GM19035 (cell line): ENCODE measurements at regions not wholly inside any gene's neighbourhood (a gene's known extent, or its start where the extent isn't known, plus 50 kb on each side); places are given as distances from the start of the nearest gene placed in this dataset.

Source experiments
- ATAC-seq: cut with Tn5 transposase; IDR thresholded peaks from one replicate; pipeline ENCODE4 v1.9.1; 2021; ENCODE audit not compliant: unreplicated experiment

DNA sequence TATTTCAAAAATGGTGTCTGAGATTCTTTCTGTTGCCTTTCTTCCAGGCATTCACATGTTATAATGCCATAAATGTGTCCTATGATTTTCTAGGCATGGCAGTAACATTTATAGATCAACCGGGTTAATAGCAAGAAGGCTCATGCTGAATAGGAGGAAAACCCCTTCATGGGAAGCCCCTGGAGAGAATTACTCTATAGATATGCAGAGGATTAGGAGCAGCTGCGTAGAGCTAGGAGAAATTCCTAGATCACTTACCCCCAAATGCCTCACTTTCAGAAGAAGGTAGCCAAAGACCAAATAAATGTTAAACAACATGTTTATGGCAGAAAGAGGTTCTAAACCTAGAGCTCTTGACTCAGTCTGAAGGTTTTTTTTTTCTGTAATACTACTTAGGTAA, 153.4 kb upstream of the CTNNA2 start:
- ATAC-seq = no peak

DNA sequence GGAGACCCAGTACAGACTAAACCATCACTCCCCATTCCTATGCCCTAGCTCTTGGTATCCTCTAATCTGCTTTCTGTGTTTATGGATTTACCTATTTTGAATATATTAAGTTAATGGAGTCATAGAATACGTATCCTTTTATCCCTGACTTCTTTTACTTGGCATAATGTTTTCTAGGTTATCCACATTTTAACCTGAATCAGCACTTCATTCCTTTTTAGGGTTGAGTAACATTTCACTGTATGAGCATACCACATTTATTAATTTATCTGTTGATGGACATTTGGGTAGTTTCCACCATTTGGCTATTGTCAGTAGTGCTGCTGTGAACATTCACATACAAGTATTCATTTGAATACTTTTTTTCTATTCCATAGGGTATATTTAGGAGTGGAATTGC, 157.3 kb upstream of the CTNNA2 start:
- no peak for ATAC-seq

DNA sequence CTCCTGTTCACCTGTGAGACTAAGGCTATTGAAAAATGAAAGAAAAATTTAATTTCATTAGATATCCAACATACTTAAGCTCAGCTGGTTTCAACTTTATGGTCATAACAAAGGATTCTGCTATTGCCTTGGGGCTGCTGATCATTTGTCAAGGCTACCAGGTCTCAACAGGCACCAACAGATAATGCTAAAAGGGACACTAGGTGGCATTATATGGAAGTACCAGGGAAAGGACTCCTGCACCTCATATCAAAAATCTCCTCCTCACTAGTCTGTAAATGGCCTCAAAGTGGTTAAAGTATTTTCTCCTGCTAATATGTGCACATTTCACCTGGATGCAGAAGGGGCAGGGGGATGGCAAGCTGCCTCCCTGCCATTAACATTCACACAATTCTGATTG, 167.9 kb upstream of the REG3A start:
- no peak for ATAC-seq

DNA sequence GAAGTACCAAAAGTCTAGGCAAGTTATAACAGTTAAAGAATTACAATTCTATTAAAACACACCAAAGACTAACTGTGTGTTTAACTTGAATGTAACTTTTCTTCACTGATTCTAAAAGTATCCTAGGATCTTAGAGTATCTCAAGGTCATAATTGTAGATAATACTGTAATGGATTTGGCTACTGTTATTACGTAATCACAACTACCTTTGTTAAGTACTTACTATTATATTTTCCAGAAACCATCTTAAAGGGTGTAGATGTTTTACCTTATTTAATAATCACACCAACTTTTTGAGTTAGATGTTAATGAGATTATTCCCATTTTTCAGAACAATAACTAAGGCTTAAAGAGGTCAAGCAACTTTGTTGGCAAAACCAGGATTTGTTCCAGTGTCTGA, 161.3 kb upstream of the REG3A start:
- ATAC-seq = no peak

DNA sequence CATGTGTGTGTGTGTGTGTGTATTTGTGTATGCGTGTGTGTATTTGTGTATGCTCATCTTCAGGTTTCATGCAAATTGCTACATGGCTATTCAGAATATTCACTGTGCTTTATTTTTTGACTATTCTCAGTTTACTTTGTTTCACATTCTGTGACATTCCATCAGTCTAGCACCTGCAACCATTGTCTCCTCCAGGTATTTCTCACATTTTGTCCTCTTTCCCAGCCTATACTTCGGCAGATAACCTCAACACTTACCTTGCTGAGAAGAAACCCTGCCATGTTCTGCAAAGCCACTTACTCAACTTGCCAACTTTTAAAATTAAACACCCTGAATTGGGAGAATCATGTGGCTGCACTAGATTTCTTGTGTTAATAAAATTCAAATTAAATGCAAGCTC, 135.4 kb upstream of the REG3A start:
- ATAC-seq = no peak

DNA sequence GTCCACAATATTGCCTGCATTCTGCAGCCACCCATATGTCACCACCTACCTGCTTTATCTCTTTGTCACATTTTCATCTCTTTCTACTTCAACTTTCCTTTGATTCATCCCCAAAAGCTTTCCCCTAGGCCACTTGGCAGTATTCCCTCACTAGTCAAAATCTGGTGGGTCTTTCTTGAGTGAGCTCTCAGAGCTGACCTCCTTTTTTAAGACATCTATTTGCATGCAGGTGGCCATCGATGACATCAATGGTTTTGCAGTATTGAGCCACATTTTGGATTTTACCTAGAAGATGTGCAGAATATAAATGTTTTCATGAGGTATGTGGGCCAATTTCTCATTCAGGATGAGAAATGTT, 133.4 kb upstream of the REG3A start:
- no peak for ATAC-seq

DNA sequence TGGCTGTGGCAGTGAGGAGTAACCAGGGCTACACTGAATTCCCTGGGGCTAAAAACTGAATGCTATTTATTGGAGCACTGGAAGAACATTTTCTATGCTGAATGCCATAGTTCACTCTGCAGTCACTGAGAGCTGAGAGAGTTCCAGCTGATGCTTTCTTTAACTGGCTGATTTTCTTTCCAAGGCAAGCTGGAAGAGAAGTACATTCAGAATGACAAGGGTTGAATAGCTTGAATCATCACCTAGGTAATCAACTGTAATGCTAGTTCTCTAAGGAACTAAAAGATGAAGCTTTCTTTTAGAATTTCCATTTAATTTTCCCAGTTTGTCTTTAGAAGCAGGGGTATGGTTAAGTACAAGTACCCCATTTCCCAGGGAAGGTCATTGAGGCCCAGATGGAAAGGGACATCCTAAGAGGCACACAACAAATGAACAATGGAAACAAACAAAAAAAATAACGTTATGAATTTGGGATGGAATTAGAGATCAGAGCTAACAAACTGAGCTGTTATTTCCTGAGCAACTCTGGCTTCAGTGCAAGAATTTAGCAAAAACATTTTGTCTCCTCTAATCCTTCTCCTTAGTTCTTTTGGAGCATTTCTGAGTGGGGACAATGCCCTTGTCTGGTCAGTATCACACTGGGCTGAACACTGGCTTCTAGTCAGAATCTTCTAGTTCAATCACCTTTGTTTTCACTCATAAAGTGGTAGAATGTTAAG, 132.8 kb upstream of the REG3A start:
- no peak for ATAC-seq

DNA sequence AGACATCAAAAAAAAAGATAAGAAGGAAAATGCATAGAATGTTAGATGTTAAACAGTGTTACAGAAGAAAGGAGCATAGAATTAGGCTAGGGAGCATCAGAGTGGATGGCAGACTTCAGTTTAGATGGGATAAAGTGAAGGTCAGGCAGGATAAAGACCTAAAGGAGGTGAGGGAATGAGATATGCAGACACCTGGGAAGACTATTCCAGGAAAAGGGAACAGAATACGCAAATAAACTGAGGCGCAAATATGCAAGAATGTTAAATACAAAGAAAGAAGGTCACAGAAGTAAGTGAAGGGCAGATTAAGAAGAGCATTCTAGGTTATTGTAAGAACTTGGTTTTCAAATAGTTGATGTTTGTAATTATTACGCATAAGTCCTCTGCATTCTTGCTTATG, 116.3 kb upstream of the REG3A start:
- no peak for ATAC-seq

DNA sequence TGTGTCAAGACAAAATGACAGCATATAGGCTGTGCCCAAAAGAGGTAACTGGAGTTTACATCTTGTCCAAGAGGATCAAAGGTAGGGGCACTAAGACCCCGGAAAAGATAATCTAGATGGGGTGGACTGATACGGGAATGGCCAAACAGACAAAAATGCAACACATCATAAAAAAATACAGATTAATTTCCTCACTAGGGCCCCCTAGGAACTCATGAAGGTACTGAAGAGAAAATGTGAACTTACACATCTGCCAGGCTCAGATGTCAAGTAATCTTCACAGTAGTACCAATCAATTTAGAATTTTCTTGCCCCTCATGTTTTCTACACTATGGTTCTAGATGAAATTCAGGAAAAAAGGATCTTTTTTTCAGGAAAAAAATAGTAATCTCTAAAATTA, 115.6 kb upstream of the REG3A start:
- no peak for ATAC-seq

DNA sequence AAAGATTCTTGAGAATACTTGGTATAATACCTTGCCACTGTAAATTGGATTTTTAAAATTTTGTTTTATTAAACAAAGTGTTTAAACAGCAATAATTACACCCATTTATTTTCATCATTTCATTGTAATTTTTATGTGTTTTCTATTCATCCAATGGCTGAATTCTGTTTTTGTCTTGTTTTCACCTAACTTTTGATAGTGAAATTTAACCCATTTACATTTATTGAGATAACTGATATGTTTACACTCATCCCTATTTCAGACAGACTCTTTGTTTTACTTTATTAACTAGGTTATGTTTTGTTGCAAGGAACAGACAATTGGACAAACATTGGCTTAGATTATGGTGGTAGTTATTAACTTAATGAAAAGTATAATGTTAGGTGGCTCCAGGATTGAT, 113.1 kb upstream of the REG3A start:
- no peak for ATAC-seq

DNA sequence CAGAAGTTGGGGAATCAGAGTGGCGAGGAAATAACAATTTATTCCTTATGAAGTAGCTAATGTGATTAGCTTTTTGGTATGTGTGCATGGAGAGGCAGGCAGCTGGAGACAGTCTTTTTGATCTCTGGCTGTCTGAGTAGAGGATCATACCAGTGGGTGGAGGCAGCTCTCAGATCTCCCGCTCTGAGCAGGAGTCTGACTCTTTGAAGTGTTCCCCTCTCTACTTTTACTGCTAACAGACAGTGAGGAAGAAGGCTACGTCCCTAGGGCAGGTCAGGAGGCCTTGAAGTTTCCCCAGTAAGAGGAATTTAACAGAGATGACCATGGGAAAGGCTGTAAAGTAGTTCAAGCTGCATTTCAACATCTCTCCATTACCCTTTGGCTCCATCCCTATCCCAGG, 111.9 kb upstream of the REG3A start:
- ATAC-seq = no peak

DNA sequence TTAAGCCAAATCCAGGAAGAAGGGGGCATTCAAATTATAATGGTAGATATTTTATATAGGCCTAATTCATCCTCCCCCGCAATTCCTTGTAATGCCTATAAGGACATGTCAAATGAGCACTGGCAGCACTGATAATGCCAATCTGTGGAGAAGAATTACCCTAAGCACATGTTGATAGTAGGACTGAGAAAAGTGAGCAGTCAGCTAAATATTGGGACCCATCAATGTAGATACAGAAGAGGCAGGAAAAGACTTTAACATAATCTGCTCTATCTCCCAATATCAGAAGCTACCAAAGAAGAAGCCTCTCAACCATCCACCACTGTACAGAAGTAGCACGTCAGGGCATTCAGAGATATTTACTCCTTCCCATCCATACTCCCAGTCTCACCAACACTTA, 101.3 kb upstream of the REG3A start:
- no peak for ATAC-seq

DNA sequence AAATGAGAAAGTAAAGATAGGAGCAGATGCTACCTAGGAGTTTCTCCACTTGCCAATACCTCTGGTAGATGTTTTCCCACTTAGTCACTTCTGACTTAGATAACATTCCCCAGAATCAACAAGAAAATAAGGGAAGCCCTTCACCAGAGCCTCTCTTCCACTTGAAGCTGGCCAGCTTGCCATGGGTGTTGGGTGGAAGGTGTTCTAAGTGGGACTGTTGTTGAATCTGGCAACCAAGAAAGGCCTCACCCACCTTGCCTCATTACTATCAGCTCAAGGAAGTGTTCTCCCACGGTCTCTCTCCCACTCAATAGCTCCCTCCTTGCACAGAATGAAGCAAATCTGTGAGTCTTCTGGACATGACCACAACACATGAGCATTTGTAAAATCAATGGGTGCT, 100.4 kb upstream of the REG3A start:
- no peak for ATAC-seq

DNA sequence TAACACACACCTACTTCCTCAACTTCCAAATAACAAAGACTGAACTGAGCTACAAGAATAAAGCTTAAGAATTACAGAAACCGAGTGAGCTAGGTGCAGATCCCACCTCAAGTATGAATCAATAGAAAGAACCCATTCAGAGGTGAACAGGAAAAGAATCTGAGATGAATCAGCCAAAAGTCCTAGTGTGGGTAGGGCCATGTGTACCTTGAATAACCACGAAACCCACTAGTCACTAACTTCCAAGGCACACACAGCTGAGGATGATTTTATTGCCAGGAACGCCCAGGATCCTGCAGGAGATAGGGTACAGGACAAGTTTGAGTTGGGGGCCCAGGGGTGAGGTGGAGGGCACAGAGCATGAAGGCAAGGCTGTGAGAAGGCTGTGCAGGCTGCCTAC, 99.7 kb upstream of the REG3A start:
- no peak for ATAC-seq

DNA sequence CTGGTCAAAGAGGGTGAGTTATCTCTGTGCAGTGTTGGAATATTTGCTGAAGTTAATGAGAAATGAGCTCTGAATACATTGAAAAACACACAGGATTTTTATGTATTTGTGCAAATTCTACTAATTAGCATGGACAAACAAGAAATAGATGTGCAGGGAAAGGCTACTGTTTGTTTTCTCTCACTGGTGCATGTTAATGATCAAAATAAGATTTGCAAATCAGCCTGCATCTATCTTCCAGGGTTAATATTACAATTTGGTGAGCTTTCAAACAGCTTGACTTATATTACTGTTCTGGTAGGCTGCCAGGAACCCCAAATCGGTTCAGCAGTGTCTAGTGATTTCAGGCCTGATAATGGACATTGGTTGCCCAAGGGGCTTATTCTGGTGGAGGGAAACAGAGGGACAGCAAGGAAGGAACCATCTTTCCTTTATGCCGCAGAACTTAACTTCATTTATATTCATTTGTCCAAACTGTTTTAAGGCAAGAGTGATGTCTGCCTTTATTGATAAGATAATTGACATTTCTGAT, 93.8 kb upstream of the REG3A start:
- ATAC-seq = no peak

DNA sequence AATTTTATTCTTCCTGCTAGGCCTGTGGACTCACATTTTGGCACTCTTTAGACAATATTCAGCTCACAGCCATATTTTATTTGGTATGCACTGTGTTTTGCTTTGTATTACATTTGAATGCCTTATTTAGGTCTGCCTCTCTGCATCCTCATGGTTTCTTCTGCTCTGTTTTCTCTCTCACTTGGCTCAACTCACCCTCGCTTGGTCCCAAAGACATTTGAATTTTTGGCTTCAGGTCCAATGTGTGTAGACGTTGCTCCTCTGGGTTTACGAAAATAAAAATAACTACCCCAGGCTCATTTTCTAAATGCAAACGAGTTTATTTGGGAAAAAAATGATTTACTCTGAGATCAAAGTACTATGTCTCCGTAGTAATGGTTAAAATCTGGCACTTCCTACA, 91.1 kb upstream of the REG3A start:
- ATAC-seq = no peak

DNA sequence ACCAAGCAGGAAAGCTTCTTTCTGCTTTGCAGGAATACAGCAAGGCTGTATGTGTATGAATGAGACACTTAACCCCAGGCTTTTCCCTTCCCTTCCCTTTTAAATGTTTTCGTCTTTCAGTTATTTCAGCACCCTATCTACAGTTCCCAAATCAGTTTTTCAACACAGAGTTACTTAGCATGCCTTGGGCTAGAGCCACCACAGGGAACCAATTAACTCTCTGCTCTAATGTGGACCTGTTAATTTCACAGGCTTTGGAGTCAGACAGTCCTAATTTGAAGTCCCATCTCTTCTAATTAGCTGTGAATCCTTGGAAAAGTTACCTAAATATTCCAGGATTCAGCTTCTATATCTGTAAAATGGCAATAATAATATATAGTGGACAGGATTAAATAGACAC, 89.2 kb upstream of the REG3A start:
- ATAC-seq = no peak

DNA sequence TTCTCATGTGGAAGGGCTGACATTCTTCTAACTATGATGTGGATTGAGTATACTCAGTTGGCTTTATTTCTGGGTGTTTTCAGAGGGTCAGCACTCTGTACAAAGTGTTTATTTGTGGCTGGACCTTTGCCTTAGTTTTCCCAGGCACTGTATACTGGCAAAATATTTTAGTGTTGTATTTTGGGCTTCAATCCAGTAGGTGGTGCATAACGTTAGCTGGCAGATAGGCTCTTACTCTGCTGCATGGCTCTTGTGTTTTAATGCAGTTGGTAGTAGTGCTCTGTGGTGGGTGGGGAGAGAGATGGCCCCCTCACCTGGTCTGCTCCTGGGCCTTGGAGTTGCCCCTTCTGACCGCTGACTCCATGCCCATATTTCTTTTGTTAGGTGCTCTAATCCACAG, 75.6 kb upstream of the REG3A start:
- no peak for ATAC-seq

DNA sequence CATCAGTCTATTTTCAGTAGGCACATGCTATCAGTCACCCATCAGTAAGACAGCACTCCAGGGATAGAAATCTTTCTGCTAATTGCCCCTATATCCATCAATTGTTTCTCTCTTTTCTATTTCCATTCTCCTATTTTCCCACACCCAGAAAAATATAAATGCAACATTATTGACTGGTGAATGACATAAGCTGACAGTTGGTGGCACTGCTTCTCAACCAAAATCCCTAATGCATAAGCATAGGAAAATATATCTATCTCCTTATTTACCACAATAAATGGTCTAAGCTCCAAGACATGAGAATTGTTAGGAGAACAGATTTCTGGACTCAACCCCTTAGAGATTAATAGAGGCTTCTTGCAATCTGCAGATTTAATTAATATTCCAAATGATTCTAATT, 64.0 kb upstream of the REG3A start:
- no peak for ATAC-seq

DNA sequence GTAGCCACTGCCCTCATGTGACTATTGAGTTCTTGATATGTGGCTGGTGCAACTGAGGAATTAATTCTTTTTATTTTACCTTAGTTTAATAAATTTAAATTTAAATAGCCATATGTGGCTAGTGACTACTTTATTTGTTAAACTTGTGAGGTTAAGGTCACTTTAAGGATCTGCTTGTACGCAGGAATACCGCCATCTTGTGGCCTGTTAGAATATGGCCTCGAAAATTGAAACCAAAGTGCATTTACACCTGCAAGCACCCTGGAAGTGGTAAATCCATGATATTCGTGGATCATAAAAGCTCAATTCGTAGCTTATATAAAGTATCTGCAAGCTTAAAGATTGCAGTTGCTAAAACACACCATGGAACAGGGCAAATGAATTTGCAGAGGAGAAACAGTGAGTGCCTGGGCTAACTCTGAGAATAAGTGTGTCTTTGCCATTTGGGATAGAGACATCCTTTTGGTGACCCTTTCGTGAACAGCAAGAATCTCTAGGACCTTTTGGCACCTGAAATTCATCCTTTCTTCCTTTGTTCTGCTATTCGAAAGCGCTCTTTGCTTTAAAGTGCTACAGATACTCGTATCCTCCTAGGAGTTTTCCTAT, 59.9 kb upstream of the REG3A start:
- ATAC-seq = peak; percentile 83

DNA sequence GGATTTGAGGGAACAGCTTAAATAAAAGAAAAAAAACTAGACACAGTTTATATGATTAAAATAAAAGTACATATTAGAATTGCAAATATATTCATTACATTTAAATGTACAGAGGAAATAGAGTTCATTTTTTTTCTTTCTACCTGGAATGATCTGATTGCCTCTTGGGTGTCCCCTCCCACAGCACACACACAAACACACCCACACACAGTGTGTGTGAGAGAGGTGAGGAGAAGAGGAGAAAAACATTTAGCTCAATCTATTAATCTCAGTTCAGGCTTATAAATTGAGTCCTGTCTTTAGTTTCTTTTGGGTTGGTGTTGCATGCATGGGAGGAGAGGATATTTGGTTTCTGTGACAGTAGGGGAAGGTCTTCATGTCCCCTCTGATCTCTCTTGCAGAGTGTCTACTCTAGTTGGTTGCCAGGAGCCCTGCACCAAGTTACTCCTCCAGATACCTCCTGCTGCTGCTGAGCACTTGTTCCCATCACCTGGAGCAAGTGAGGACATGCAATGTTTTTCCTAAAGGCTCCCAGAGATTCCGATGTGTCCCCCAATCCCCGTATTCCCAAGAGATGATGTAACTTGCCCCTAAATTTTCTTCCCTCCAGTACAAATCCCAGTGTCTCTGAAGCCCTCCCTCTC, 50.8 kb upstream of the REG3A start:
- ATAC-seq = no peak
